GM10266 (cell line): ENCODE measurements at regions not wholly inside any gene's neighbourhood (a gene's known extent, or its start where the extent isn't known, plus 50 kb on each side); places are given as distances from the start of the nearest gene placed in this dataset.

ENCODE experiments used
- DNase-seq: peaks from one replicate; pipeline ENCODE4 v3.0.0; 2012; ENCODE audit errors: extremely low spot score
- CTCF ChIP-seq: IDR thresholded peaks from 2 replicates; pipeline ENCODE4 v1.5.1; 2012; ENCODE audit warnings: mild to moderate bottlenecking, low read depth; ENCODE audit not compliant: control insufficient read depth, insufficient read depth; ENCODE audit errors: missing control alignments

- no peak for TF ChIP-seq CTCF
- no peak for DNase-seq
Observed at GRCh38 chr6:98260382-98260781, 574.0 kb upstream of the POU3F2 start.

GRCh38 chr6:98272060-98272459, 562.3 kb upstream of the POU3F2 start:
- TF ChIP-seq CTCF, result no peak
- no peak for DNase-seq

GRCh38 chr6:98274691-98275090, 559.7 kb upstream of the POU3F2 start:
- no peak for DNase-seq
- TF ChIP-seq CTCF, result no peak

GRCh38 chr6:98280492-98280891, 553.9 kb upstream of the POU3F2 start:
- no peak for TF ChIP-seq CTCF
- no peak for DNase-seq

GRCh38 chr6:98286620-98287019, 547.8 kb upstream of the POU3F2 start:
- no peak for DNase-seq
- no peak for TF ChIP-seq CTCF

GRCh38 chr6:98287876-98288275, 546.5 kb upstream of the POU3F2 start:
- DNase-seq, result no peak
- no peak for TF ChIP-seq CTCF

- TF ChIP-seq CTCF, result no peak
- DNase-seq, result no peak
Observed at GRCh38 chr6:98292810-98293209, 541.6 kb upstream of the POU3F2 start.
